ENCODE measurements at regions not wholly inside any gene's neighbourhood (a gene's known extent, or its start where the extent isn't known, plus 50 kb on each side); places are given as distances from the start of the nearest gene placed in this dataset.

DNA sequence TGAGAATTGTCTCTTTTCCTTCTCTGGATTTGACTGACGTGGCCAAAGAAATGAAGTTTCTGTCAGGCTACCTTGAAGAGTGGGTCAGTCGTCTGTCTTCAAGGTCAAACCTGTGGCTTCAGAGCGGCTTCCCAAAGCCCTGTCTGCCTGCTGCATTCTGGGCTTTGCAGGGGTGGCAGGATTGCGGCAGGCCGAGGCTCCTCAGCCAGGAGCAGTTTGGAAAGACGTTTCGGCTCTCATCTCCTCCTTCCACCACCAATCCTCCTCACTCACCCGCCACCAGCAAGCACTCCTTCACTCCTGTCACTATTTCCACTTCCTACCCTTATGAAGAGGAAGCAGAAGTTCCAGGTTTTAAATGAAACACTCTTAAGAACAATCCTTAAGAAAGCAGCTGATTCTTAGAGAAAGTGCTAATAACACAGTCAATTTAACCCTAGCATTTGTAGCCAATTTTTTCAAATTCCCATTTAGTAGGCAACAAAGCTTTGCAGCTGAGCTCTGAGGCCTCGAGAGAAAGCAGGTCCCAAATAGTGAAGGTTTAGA is 351.7 kb downstream of the ZNF608 start:
- WGBS, 4 donors = 83 to 90% (median 88%) methylated on average over 9 of the region's 9 CpGs
- intact Hi-C loops (cut with DNase I) = no loop called here

DNA sequence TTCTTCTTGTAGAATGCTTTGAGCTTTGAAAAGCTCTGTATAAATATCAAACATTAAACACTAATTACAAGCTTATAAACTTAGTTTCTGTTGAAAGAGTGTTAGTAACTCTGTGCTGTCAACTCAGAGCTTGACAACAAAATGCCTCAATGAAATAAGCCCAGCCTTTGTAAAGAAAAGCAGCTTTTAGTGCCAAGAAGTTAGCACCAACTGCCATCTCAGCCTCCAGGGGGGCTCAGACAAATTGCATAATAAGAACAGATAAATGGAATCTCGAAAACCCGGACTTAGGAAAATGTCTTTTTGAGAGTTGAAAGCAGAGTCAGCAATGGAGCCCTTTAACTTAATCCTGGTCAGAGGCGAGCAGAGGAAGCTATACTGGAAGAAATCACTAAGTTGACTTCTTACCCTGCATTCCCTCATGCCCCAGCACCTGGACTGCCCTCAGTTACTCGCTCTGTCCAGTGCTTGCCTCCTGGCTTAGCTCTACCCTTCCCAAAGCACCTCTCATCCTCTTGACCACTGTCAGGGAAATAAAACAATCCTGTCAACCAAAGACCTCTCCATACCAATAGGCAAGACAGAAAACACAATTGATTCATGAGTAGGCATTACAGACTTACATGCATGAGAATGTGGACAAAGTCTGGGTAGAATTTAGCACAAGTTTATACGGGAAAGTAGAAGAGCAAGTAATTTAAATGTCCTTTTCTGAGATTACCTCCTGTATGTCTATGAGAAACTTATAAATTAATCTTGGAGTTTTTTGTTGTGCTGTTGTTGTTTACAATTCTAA is 352.7 kb downstream of the ZNF608 start:
- Histone ChIP-seq H3K4me1 (peaks cover 0 to 5% (median 0%) of the 10 kb centered on the region in 12 donors), H3K9me3 (peaks cover 0 to 27% (median 14%) of the 10 kb centered on the region in 12 donors), H3K27me3 (no peaks in the 10 kb centered on the region), H3K4me3 (no peak overlapping the region), H3K27ac (no peak overlapping the region), H3K36me3 (no peaks in the 10 kb centered on the region)
- DNase-seq (no peak), ATAC-seq (no peak)
- intact Hi-C loops (cut with DNase I) = no loop called here
- WGBS, 4 donors = 87 to 96% (median 92%) methylated on average over 5 of the region's 5 CpGs
- TF ChIP-seq, protein P1, sequence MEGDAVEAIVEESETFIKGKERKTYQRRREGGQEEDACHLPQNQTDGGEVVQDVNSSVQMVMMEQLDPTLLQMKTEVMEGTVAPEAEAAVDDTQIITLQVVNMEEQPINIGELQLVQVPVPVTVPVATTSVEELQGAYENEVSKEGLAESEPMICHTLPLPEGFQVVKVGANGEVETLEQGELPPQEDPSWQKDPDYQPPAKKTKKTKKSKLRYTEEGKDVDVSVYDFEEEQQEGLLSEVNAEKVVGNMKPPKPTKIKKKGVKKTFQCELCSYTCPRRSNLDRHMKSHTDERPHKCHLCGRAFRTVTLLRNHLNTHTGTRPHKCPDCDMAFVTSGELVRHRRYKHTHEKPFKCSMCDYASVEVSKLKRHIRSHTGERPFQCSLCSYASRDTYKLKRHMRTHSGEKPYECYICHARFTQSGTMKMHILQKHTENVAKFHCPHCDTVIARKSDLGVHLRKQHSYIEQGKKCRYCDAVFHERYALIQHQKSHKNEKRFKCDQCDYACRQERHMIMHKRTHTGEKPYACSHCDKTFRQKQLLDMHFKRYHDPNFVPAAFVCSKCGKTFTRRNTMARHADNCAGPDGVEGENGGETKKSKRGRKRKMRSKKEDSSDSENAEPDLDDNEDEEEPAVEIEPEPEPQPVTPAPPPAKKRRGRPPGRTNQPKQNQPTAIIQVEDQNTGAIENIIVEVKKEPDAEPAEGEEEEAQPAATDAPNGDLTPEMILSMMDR (IDR thresholded peaks at IDR 0.05) = no peak
- TF ChIP-seq POLR2A (IDR thresholded peaks at IDR 0.05) = no peak

More for the DNA sequence above, 351.7 kb downstream of the ZNF608 start:
- no peak for TF ChIP-seq POLR2A (IDR thresholded peaks at IDR 0.05)
- TF ChIP-seq, protein P1 (IDR thresholded peaks at IDR 0.05) = no peak
- ATAC-seq = no peak
- H3K4me1 ChIP-seq = peaks cover 0 to 10% (median 0%) of the 10 kb centered on the region in 12 donors
- no peak overlapping the region for H3K27ac ChIP-seq
- H3K36me3 ChIP-seq = no peaks in the 10 kb centered on the region
- H3K9me3 ChIP-seq = peaks cover 0 to 17% (median 12%) of the 10 kb centered on the region in 12 donors
- H3K4me3 ChIP-seq = no peak overlapping the region
- H3K27me3 ChIP-seq = no peaks in the 10 kb centered on the region
- no peak for DNase-seq

DNA sequence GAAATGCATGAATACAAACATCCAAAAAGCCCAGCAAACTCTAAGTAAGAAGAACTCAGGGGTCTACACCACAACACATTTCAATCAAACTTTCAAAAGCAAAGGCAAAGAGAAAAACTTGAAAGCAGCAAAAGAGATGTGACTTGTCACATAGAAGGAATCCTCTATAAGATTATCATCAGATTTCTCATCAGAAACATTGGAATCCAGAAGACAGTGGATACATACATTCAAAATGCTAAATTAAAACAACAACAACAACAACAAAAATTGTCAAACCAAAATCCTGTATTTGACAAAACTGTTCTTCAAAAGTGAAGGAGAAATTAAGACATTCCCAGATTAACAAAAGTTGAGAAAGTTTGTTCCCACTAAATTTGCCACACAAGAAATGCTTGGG is 362.7 kb downstream of the ZNF608 start:
- H3K36me3 ChIP-seq = no peaks in the 10 kb centered on the region
- peaks cover 0 to 60% (median 26%) of the 10 kb centered on the region in 12 donors for H3K9me3 ChIP-seq
- H3K27ac ChIP-seq = no peak overlapping the region
- DNase-seq = no peak
- no peak for TF ChIP-seq POLR2A (IDR thresholded peaks at IDR 0.05)
- TF ChIP-seq, protein P1 (IDR thresholded peaks at IDR 0.05) = no peak
- H3K4me1 ChIP-seq = no peaks in the 10 kb centered on the region
- no peaks in the 10 kb centered on the region for H3K27me3 ChIP-seq
- intact Hi-C loops (cut with DNase I) = no loop called here
- H3K4me3 ChIP-seq = no peak overlapping the region
- no peak for ATAC-seq

DNA sequence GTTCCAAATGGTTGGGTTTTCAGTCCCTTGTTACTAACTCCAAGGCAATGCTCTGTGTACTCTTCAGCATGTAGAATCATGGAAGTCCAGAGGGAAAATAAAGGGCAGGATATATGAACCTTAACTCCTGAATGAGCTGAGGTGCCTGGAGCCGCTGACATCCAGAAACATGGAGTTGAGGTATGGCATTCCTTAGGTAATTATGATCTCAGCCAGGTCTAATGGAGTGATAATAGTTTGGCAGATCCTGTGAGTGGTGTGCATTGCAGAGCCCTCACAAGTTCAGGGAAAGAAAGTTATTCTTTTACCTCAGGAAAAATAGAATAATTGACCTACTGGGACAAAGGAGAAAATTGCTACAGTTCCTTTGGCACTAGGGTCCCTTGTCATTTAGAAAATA is 369.1 kb downstream of the ZNF608 start:
- TF ChIP-seq, protein P1 (IDR thresholded peaks at IDR 0.05) = no peak
- no peak for TF ChIP-seq POLR2A (IDR thresholded peaks at IDR 0.05)
- WGBS, 4 donors = 82 to 95% (median 90%) methylated on average over 1 of the region's 1 CpG
- ATAC-seq (peak in 1 of 4 donors; percentile 34), DNase-seq (no peak)
- intact Hi-C loops (cut with DNase I) = no loop called here
- Histone ChIP-seq H3K27ac (peak overlapping the region in 1 of 12 donors; percentile 28), H3K27me3 (no peaks in the 10 kb centered on the region), H3K4me1 (peaks cover 0 to 12% (median under 1%) of the 10 kb centered on the region in 12 donors), H3K9me3 (peaks cover 0 to 25% (median 7%) of the 10 kb centered on the region in 12 donors), H3K36me3 (no peaks in the 10 kb centered on the region), H3K4me3 (no peak overlapping the region)
